GM10266 (cell line): ENCODE measurements at regions not wholly inside any gene's neighbourhood (a gene's known extent, or its start where the extent isn't known, plus 50 kb on each side); places are given as distances from the start of the nearest gene placed in this dataset.

Experiments used
- DNase-seq: peaks from one replicate; pipeline ENCODE4 v3.0.0; 2012; ENCODE audit errors: extremely low spot score
- CTCF ChIP-seq: IDR thresholded peaks from 2 replicates; pipeline ENCODE4 v1.5.1; 2012; ENCODE audit warnings: mild to moderate bottlenecking, low read depth; ENCODE audit not compliant: control insufficient read depth, insufficient read depth; ENCODE audit errors: missing control alignments

- TF ChIP-seq CTCF = no peak
- no peak for DNase-seq
Observed at GRCh38 chr10:110409926-110410325, 87.8 kb upstream of the DUSP5 start.

GRCh38 chr10:110410329-110411046 is 87.2 kb upstream of the DUSP5 start:
- TF ChIP-seq CTCF = no peak
- DNase-seq = no peak

GRCh38 chr10:110411047-110411410 is 86.7 kb upstream of the DUSP5 start:
- TF ChIP-seq CTCF = no peak
- DNase-seq = no peak

GRCh38 chr10:110413049-110413783 is 84.5 kb upstream of the DUSP5 start:
- no peak for DNase-seq

GRCh38 chr10:110413903-110414547 is 83.7 kb upstream of the DUSP5 start:
- DNase-seq = no peak
- no peak for TF ChIP-seq CTCF

More at GRCh38 chr10:110413049-110413783, 84.5 kb upstream of the DUSP5 start:
- TF ChIP-seq CTCF = no peak

- no peak for TF ChIP-seq CTCF
- DNase-seq = peak; percentile 77
Observed at GRCh38 chr10:110414548-110415309, 83.0 kb upstream of the DUSP5 start.

GRCh38 chr10:110415809-110416208 is 81.9 kb upstream of the DUSP5 start:
- DNase-seq = no peak
- TF ChIP-seq CTCF = no peak
